Activated CD8-positive, alpha-beta memory T cell treated with anti-CD3 and anti-CD28 coated beads, Interleukin-2, amount 50 U/mL, for 4 hours (primary cell): ENCODE measurements at regions not wholly inside any gene's neighbourhood (a gene's known extent, or its start where the extent isn't known, plus 50 kb on each side); places are given as distances from the start of the nearest gene placed in this dataset.

Experiments
- DNase-seq: peaks from one replicate; pipeline ENCODE4 v3.0.0-alpha.2; 2020

DNA sequence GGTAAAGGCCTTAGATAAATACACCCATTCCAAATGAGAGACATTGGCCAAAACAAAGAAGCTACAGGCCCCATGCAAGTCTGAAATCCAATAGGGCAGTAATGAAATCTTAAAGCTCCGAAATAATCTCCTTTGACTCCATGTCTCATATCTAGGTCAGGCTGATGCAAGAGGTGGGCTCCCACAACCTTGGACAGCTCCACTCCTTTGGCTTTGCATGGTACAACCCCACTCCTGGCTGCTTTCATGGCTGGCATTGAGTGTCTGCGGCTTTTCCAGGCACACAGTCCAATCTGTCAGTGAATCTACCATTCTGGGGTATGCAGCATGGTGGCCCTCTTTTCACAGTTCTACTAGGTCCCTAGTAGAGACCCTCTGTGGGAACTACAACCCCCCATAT is 762.5 kb downstream of the LIG4 start:
- DNase-seq: no peak

- DNase-seq: no peak
Observed at GRCh38 chr13:107450931-107451330, 764.4 kb downstream of the LIG4 start.

- DNase-seq: no peak
Observed at GRCh38 chr13:107450431-107450830, 764.9 kb downstream of the LIG4 start.

GRCh38 chr13:107447591-107447990 is 767.7 kb downstream of the LIG4 start:
- DNase-seq: no peak

- no peak for DNase-seq
Observed at GRCh38 chr13:107441279-107441678, 774.1 kb downstream of the LIG4 start.

GRCh38 chr13:107438251-107438650 is 777.1 kb downstream of the LIG4 start:
- no peak for DNase-seq

DNA sequence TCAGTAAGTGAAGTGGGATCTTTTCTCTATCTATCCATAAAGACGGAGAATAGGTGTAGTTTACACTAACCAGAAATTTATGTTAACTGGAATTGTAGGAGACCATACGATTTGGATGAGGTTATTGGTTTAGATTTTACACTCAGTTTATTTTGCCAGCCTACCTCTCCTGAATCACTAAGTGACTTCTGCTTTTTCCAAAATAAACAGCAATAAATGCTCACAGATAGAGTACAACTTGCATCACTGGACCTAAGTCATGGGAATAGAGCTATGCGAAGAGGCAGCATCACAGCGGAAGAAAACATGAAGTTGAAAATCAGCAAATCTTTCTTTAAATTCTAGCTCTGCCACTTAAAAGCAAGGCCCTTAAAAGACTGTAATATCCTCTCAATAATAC is 781.0 kb downstream of the LIG4 start:
- no peak for DNase-seq

- DNase-seq: no peak
Observed at GRCh38 chr13:107427536-107427935, 787.8 kb downstream of the LIG4 start.

DNA sequence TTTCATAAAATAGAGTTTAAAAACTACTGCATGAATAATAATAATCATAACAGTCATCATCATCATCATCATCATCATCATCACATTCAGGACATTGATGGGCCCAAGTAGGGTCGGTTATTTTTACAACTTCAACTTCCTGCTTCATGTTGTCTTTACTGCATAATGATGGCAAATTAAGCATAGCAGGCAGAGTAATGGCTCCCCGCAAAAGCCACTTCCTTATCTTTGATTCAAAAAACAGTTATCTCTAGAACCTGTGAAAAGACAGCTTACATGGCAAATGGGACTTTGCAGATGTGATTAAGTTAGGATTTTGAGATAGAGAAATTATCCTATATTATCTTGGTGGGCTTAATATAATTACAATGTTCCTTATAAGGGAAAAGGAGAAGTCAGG is 792.9 kb downstream of the LIG4 start:
- no peak for DNase-seq

GRCh38 chr13:107421951-107422350 is 793.4 kb downstream of the LIG4 start:
- no peak for DNase-seq

- no peak for DNase-seq
Observed at GRCh38 chr13:107421028-107421427, 794.3 kb downstream of the LIG4 start.

- DNase-seq: no peak
Observed at GRCh38 chr13:107413005-107413404, 802.3 kb downstream of the LIG4 start.

DNA sequence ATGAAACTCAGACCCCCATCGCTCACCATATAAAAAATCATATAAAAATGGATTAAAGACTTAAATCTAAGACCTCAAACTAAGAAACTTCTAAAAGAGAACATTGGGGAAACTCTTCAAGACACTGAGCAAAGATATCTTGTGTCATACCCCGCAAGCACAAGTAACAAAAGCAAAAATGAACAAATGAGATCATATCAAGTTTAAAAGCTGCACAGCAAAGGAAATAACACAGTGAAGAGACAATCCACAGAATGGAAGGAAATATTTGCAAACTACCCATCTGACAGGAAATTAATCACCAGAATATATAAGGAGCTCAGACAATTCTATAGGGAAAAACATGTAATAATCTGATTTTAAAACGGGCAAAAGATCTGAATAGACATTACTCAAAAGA is 808.3 kb downstream of the LIG4 start:
- no peak for DNase-seq

- DNase-seq: no peak
Observed at GRCh38 chr13:107395927-107396662, 819.2 kb downstream of the LIG4 start.

GRCh38 chr13:107392205-107392604 is 823.1 kb downstream of the LIG4 start:
- DNase-seq: no peak

- no peak for DNase-seq
Observed at GRCh38 chr13:107387525-107387924, 819.6 kb upstream of the ARGLU1 start.

- DNase-seq: no peak
Observed at GRCh38 chr13:107379407-107380155, 811.6 kb upstream of the ARGLU1 start.

DNA sequence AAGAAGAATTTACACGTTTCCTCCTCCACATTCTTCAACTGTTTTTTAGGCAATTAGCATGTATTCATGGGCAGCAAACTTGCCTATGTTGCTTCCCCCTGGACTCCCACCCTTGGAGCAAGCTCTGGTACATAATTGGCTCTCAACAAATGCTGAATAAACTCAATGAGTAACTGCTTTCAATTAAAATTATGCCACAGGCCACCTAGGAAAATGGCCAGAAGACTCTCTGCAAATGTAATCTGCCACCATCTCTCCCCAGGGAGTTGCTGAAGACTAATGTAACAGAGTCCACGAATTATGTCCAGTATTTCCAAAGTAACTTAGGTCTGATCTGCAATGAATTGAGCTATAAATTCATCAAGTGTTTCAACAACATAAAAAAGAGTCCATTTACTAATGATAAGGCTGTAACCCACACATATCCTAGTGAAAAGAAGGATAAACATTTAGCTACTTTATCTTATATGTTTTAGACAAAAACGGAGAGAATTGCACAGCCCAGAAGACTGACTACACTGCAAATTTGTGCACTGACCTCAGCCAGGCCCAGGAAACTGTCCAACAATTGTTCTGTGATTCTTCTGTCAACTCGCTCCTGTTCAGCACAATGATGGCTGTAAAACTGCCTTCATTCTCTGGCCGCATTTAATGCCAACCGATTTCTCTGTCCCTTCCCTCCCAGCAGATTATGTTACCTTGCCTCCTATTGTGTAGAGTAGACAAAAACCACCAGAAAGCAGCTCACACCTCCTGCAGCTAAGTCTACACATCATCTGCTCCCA is 808.6 kb upstream of the ARGLU1 start:
- no peak for DNase-seq

DNA sequence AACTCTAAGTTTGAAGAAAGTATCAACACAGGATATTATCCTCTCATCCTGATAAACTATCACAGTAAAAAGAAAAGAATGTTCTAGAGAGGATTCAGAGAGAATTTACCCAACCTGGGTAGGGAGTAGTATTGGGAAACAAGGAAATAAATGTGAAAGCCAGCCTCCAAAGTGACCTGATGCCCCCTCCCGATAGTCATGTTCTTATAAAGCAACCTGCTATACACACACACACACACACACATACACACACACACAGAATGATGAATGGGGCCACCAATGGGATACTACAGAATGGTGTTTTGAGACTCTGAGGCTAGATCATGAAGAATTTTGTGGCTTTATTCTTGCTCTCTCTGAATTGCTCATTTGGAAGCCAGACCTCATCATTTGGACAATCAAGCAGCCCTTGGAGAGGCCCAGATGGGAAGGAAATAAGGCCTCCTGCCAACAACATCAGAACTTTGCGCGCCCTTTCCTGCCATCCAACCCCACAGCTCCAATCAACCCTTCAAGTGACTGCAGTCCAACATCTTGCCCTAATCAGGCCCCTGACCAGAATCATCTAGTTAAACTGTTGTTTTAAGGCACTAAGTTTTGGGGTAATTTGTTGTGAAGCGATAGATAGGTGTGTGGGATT is 807.9 kb upstream of the ARGLU1 start:
- no peak for DNase-seq

GRCh38 chr13:107374038-107374437 is 806.1 kb upstream of the ARGLU1 start:
- no peak for DNase-seq

GRCh38 chr13:107373551-107373950 is 805.6 kb upstream of the ARGLU1 start:
- DNase-seq: no peak

GRCh38 chr13:107370015-107370785 is 802.3 kb upstream of the ARGLU1 start:
- DNase-seq: no peak
